Stimulated activated CD8-positive, alpha-beta memory T cell treated with anti-CD3 and anti-CD28 coated beads, Interleukin-7, amount 100 ng/mL, for 48 hours (primary cell): ENCODE measurements at regions not wholly inside any gene's neighbourhood (a gene's known extent, or its start where the extent isn't known, plus 50 kb on each side); places are given as distances from the start of the nearest gene placed in this dataset.

Experiments
- DNase-seq, 2 donors: peaks; one replicate each; pipeline ENCODE4 v3.0.0-alpha.2; 2020; ENCODE audit warnings: low read depth in 1 of 2; ENCODE audit errors: extremely low read depth in 1 of 2

DNA sequence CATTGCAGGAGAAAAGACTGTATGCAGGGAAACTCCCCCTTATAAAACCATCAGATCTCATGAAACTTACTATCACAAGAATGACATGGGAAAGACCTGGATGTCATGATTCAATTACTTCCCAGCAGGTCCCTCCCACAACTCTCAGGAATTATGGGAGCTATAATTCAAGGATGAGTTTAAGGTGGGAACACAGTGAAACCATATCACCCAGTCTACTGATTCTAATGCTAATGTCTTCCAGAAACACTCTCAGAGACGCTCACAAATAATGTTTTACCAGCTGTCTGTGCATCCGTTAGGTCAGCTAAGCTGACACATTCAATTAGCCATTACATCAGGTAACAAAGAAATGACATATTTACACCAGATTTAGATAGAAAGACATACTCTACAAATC, 637.9 kb downstream of the NLGN4Y start:
- no peak for DNase-seq

DNA sequence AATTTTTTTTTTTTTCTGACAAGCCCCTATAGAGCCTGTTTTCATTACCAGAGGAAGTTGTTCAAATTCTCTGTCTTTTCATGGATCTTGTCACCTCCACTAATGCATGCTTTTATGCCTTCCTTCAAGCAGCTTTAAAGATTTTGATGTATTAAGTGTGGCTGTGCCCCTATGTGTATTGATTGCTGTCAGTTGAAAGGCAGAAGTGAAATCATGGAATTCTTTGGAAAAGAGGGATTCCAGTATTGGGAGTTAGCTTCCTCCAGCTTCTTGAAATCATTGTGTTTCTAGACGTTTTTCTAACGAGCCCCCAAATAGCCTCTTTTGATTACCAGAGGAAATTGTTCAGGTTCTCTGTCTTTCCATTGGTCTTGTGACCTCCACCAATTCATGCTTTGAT, 655.6 kb downstream of the NLGN4Y start:
- DNase-seq = no peak

DNA sequence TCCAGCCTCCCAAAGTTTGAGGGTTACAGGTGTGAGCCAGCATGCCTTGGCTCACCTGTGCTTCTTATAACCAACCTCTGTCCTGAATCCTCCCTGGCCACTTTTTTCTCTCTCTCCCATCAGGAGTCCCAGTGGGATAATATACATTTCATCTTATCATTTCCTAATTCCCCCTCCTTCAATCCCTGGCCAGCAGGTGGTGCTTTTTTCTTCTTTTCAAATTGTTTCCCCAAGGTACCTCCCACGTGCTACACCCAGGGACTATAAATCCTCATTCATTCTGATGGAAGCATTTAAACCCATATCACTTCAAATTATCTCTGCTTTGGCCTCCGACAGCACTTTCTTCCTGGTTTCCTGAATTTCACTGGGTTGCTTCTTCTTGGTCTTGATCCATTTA, 704.7 kb downstream of the NLGN4Y start:
- no peak for DNase-seq

DNA sequence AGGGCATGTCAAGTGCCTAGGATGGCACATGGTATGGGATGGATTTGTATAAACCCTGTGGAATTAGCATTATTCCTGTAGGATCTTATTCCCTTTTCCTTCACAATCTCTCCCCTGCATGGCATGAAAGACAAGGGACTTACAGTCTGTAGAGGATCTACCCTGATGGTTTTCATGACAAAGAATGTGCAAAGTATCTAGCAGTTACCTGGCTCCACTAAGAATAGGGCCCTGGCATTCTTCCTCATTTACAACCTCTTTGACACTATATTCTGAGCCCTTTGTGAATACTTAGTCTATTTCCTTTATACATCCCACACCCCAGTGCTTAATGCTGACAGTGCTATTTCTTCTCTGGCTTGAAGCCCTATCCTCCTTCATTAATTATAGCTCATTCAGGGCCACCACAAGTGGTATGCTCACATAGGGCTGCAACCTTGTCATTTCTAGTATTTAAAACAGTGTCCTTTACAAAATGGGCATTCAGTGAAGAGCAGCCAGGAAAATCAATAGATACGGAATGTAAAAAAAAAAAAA, 715.3 kb downstream of the NLGN4Y start:
- DNase-seq = no peak

DNA sequence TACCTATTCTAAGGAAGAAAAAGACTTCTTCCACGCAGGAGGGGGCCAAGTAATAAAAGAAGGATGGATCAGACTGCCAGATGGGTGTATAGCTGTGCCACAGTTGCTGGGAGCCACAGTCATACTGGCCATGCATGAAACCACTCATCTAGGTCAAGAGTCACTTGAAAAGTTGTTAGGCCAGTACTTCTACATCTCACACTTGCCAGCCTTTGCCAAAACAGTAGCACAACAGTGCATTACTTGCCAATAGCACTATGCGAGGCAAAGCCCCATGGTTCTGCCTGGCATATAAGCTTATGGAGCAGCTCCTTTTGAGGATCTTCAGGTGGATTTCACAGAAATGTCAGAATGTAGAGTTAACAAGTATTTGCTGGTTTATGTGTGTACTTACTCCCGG, 735.0 kb downstream of the NLGN4Y start:
- DNase-seq = no peak

DNA sequence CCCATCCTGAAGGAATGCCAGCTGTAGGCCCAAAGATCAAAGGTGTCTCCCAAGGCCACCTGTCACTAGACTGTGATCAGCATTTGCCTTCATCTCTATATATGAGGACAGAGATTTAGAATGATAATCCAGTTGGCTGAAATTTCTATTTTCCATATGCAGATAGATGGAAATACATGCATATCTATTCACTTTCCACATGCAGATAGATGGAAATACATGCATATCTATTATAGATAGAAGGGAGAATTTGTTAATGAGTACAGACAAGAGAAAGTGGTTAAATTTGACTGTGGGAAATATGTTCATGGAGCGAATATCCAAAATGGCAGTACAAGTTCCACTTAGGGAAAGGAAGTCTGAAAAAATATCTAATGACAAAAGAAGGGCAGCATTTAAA, 762.2 kb downstream of the NLGN4Y start:
- DNase-seq = no peak

DNA sequence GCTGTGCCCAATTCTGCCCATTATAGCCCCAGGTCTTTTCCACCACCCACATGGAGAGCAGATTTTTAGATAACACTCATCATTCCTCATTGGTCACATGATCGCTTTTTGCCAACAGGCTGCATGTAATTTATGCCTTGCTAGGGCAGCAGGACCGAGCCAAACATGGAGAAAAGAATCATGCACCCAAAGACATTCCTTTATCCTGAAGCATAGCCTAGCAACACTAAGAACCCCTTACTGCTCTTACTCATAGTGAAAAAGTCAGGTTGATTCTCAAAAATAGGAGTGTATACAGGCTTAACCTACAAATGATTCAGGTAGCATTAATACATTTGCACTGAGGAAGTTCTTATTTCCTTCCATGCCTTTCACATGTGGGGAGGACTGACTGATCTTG, 765.5 kb downstream of the NLGN4Y start:
- DNase-seq = no peak

DNA sequence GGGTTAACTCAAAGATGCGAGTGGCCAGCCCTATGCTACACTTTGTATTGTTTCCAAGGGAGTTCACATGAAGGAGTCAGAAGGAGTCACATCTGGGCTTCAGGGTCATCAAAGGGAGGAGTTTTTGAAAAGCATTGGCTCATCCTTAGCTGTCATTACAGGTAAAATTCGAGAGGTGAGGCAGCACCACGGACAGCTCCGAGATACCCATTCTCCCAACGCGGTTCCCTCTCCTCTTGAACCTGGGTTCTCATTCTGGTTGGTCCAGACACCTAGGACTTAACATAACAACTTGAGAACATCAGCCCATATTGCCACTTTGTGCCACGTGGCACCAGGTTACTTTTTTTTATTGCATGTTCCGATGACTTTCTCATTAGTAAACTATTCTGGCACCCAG, 768.6 kb downstream of the NLGN4Y start:
- DNase-seq = no peak

DNA sequence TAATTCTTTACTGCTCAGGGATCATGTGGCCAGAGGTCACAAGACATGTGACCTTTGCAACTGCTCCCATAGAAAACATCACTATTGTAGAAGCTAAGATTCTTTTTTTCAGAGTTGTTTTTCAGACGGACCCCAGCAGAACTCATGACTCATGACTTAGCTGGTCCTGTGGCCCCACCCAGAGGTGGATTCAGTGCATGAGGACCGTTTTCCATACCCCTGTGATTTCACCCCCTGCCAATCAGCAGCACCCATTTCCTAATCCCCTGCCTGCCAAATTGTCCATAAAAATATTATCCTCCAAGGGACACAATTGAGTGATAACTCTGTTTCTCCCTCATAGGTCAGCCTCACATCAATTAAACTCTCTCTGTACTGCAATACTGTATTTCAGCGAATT, 777.5 kb downstream of the NLGN4Y start:
- no peak for DNase-seq

DNA sequence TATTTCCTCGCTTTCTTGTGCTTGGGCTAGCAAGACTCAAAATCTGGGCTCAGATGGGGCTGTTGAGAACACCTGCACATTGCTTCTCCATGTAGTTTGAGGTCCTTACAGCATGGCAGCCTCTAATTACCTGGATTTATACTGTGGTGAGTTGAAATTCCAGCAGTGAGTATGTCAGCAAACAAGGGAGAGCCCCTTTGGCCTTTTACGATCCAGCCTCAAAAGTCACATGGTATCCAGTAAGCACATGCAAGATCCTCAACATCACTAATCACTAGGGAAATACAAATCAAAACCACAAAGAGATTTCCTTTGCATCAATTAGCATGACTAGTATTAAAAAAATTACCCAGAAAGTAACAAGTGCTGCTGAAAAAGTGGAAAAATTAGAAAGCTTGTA, 787.8 kb downstream of the NLGN4Y start:
- DNase-seq = no peak

DNA sequence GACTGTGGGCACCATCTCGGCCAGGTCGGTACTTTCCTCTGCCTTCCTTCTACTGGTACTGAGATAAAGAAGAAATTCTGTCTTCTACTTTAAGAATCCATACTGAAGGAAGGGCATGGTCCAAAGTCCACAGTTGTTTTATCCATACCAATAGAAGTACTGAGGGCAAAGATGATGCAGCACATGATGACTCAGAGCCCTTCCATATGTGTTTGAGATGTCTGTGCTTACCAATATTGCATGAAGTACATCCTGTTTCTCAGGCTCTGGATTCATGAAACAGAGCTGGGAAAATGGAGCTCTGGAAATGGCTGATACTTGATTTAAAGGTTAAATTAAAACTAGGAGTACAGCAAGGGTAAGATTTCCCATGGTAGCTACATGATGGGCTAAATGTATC, 799.9 kb downstream of the NLGN4Y start:
- no peak for DNase-seq

DNA sequence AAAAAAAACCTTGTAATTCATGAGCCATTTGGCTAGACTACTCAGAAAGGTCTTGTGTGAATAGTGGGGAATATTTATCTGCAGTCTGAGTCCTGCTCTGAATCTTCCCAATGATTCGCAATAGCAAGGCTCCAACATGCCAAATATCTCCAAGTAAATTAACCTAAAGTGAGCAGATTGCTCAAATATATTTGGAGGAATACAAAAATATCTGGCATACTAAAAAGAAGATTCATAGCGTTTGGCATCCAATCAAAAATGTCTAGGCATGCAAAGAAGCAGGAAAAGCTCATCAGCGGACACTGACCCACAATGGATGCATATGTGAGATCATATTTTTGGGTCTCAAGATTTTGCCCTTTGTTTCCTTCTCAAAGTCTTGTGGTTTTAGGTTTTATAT, 800.9 kb downstream of the NLGN4Y start:
- DNase-seq = no peak

DNA sequence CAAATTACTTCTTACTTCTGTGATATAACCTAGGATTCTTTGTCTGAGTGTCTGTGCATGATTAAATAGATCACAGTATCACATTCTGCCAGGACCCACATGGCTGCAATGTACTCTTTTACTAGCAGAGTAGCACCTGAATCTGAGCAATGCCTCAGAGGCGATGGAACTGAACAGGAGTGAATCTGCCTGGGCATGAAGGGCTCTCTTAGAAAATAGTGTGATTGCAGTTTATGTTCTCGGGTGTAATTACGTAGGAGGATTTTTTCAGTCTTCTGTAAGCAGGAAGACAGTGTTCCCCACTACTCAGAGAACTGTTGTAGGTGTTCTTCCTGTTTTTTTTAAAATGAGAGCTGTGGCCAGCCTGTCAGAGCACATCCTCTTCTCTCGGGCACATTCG, 802.3 kb downstream of the NLGN4Y start:
- no peak for DNase-seq

DNA sequence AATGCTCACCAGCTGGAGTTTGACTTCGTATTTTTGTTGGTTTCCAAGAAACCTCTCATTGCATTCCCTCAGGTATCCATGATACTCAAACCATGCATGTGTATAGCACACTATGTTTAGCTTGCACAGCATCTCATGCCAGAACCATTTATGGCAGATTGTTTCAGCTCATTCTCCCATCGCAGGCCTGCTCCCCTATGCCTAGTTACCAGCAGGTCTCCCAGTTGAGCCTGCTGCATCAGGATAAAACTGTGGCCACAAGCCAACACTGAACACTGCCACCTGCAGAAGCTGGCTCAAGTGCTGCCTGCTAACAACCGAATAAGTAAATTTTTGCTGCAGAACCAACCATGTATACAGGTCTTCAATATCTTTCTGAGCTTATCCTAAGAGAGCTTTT, 804.5 kb downstream of the NLGN4Y start:
- no peak for DNase-seq

DNA sequence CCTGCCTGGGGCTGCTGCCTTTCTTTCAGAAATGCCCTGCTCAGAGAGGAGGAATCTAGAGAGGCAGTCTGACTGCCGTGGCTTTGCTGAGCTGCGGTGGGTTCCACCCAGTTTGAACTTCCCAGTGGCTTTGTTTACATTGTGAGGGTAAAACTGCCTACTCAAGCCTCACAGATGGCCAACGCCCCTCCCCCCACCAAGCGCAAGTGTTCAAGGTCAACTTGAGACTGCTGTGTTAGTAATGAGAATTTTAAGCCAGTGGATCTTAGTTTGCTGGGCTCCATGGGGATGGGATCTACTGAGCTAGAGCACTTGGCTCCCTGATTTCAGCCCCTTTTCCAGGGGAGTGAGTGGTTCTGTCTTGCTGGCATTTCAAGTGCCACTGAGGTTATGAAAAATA, 819.2 kb downstream of the NLGN4Y start:
- no peak for DNase-seq

DNA sequence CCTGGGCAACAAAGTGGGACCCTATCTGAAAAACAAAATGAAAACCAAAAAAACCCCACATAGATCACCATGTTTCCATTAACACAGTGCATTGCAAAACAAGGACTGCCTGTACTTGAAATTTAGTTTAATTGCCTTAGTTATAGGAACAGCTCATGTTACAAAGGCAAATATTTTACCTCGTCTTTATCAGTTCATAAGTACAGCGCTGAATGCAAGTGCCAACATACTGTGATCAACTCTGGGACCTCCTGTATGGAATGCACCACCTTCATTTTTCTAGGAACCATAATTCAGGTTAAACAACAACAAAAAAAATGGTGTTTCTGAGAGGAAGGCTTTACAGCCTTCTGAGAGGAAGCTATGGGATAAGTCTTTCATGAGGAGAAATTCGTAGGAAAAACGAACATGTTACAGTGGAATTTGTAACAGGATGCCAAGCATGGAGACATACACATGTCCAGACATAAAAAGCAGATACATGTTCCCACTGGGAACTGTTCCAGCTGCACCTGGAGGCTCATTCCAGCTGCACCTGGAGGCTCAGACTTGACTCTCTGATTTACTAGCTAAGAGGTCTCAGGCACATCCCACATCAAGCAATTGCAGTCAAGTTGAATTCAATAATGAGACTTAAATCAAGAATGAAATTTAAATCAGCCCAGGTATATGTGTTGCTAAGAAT, 821.3 kb downstream of the NLGN4Y start:
- no peak for DNase-seq

DNA sequence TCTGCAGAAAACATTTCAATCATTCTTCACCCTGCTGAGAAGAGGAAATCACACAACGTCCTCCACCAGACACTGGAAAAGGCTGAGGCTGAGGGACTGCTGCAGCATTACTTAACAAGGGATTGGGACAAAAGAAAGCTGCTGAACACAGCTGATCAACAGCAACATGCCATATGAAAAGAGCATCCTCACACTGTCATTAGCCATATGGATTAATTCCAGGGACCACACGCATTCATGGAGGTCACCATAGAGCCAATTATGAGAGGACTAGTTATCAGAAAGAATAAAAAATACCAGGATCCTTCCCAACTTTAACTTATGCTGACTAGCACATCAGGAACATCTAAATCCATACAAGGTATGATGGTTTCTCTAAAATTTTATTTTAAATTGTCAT, 825.0 kb downstream of the NLGN4Y start:
- DNase-seq = no peak

DNA sequence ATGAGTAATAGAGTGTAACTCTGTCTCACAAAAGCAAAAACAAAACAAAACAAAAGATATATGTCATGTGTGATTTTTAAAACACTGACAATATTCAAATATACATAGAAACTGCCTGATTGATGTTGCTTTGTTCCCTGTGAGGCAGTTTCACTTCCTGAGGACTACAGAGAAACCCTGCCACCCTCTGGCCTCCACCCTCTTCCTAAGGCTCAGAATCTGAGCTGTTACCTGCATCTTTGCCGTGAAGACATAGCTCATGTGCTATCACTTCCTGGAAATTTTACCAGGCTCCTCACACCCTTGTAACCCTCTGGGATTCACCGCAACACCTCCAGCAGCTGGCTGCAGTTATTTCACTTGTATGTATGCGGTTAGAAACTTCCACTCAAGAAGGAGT, 831.0 kb downstream of the NLGN4Y start:
- DNase-seq = no peak

DNA sequence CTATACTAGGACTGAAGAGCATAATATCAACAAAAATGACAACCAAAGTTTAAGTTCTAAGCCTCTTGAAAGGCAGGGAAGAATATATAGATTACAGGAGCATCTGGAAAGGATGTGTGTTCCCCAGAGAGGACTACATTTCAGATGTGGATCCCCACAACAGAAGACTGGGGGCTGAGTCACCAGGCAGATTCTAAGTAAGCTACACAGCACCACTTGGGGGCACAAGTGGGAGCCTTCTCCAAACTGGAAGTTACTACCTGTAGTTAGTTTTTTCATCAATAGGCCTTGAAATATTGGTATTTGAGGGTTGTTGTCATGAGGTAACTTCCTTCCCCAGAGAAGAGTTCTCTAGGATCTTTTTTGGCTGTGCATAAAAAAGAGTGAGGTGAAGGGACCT, 836.1 kb downstream of the NLGN4Y start:
- no peak for DNase-seq

DNA sequence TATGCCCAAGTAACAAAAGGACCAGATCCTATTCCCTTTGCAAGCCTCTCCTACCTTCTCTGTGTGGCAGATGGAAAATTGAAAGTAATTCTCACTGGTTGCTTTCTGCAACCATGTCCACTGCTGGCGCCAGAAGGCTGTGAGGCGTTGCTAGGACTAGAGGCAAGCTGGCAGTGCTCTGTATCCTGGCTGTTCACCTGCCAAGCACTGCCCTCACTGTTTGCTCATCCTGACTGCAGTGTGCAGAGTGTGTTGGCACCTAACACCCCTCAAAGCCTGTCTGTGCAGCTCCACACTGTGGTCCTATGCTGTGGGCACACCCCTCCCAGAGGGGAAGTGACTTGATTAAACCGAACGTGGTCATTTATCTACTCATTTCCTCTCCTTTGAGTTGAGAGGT, 840.7 kb downstream of the NLGN4Y start:
- DNase-seq = no peak

DNA sequence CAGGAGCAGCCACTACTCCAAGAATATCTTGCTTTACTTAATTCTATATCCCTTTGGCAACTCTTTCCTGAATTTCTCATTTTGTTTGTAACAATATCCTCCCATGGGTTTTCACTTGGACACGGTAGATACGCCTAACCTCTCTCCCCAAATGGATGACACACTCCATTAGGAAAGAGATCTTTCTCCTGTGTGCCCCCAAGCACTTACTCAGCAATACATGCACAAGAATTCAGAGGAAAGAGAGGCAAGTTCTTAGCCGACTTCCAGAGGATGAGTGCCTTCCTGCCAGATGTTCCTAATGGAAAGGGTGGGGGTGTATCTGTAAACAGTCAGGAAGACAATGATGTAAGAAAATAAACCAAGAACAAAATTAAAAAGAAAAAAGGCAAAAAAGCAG, 844.5 kb downstream of the NLGN4Y start:
- DNase-seq = no peak

DNA sequence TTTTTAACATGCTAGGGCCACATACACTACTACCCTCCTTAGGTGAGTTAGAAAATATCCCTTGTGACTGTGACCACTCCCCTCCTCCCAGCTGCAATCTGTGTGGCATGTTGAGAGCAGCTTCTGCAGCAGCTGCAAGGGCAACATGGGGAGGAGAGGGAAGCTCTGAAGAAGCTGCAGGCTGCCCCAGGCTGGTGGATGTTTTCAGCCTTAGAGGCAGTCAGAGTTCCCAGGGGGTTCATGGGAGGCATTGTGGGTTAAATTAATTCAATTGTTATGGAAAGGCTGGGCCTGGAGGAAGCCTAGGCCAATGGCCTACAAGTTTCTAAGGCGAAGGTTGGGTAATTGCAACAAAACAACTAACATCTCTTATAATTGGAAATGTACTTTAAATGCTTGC, 860.8 kb downstream of the NLGN4Y start:
- no peak for DNase-seq

DNA sequence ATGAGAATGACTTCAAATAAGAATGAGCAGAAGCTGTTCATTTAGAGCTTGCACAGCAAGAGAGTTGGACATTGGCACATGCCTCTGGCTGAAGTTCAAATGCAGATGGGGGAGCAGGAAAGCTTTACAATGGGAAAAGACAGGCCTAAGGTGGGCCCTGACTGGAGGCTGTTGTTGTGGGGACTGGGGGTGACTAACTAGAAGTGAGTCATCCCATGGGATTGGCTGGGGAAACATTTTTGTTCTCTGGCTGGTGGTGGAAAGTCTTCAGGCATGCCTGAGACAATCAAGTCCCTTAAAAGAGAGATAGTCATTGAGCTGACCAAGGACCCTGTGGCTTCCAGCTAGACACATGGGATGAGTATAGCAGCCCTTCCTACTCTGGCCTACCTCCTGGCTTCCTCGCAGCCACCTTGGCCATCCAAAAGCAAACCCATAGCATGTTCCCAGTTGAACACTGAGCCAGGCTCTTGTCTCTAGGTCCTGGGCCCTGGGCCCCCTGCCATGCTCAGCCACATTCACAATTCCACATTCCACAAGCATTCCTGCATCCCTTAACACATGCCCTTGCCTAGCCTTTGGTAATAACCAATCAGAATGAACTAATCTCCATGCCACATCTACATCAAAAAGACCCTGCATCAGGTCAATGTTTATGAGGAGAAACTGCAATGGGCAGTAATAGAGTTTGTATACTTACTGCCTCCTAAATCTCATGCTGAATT, 873.4 kb downstream of the NLGN4Y start:
- DNase-seq = no peak
